GM21381 (cell line): ENCODE measurements at regions not wholly inside any gene's neighbourhood (a gene's known extent, or its start where the extent isn't known, plus 50 kb on each side); places are given as distances from the start of the nearest gene placed in this dataset.
"Not testable (repeated sequence)": the region's sequence is repeated elsewhere in the genome, so short reads cannot be mapped to it uniquely, and the experiment has no call there.

Experiments used
- ATAC-seq: cut with Tn5 transposase; IDR thresholded peaks from one replicate; pipeline ENCODE4 v1.9.1; 2021; ENCODE audit warnings: mild to moderate bottlenecking, moderate library complexity; ENCODE audit not compliant: unreplicated experiment

GRCh38 chr14:105746800-105747502 is 220.6 kb downstream of the TMEM121 start:
- ATAC-seq, result not testable (repeated sequence)

- not testable (repeated sequence) for ATAC-seq
These were observed 221.3 kb downstream of the TMEM121 start for GRCh38 chr14:105747503-105748203.

GRCh38 chr14:105748204-105748578 is 221.8 kb downstream of the TMEM121 start:
- ATAC-seq, result no peak

GRCh38 chr14:105748710-105749109 is 222.3 kb downstream of the TMEM121 start:
- not testable (repeated sequence) for ATAC-seq

GRCh38 chr14:105749870-105750541 is 223.6 kb downstream of the TMEM121 start:
- not testable (repeated sequence) for ATAC-seq

- not testable (repeated sequence) for ATAC-seq
These were observed 224.9 kb downstream of the TMEM121 start for GRCh38 chr14:105751291-105751751.

- ATAC-seq, result not testable (repeated sequence)
These were observed 226.0 kb downstream of the TMEM121 start for GRCh38 chr14:105752420-105752819.

GRCh38 chr14:105760691-105761344 is 234.4 kb downstream of the TMEM121 start:
- ATAC-seq, result no peak

- not testable (repeated sequence) for ATAC-seq
These were observed 235.0 kb downstream of the TMEM121 start for GRCh38 chr14:105761345-105761740.

- ATAC-seq, result no peak
These were observed 235.5 kb downstream of the TMEM121 start for GRCh38 chr14:105761842-105762241.

- not testable (repeated sequence) for ATAC-seq
These were observed 235.9 kb downstream of the TMEM121 start for GRCh38 chr14:105762262-105762661.

GRCh38 chr14:105764254-105764901 is 238.0 kb downstream of the TMEM121 start:
- not testable (repeated sequence) for ATAC-seq

- ATAC-seq, result not testable (repeated sequence)
These were observed 238.9 kb downstream of the TMEM121 start for GRCh38 chr14:105765072-105765825.

GRCh38 chr14:105765893-105766614 is 239.7 kb downstream of the TMEM121 start:
- no peak for ATAC-seq

- no peak for ATAC-seq
These were observed 240.9 kb downstream of the TMEM121 start for GRCh38 chr14:105767315-105767714.

GRCh38 chr14:105768039-105768438 is 241.7 kb downstream of the TMEM121 start:
- ATAC-seq, result not testable (repeated sequence)

- ATAC-seq, result not testable (repeated sequence)
These were observed 242.8 kb downstream of the TMEM121 start for GRCh38 chr14:105769061-105769730.

GRCh38 chr14:105770619-105771216 is 244.3 kb downstream of the TMEM121 start:
- not testable (repeated sequence) for ATAC-seq
